Upper lobe of left lung (tissue), 6 donors: ENCODE measurements at regions not wholly inside any gene's neighbourhood (a gene's known extent, or its start where the extent isn't known, plus 50 kb on each side); places are given as distances from the start of the nearest gene placed in this dataset.

ENCODE experiments used
- ATAC-seq, 2 donors: fragments of 200-7000 bp; cut with Tn5 transposase; one replicate each; pipeline ENCODE4 v1.9.1; 2022; ENCODE audit warnings: mild to moderate bottlenecking in 2 of 2, moderate library complexity in 2 of 2; ENCODE audit not compliant: low FRiP score in 2 of 2
- DNase-seq, 2 donors: peaks; one replicate each; pipeline ENCODE4 v3.0.0-alpha.2; 2019 to 2020
- H3K27ac ChIP-seq, 4 donors: fragments of 200-600 bp; sonication (generic); one replicate each; pipeline ENCODE4 v1.5.1; 2016 to 2019
- H3K27me3 ChIP-seq, 4 donors: fragments of 200-600 bp; sonication (generic); one replicate each; pipeline ENCODE4 v1.5.1; 2017 to 2019
- H3K36me3 ChIP-seq, 4 donors: fragments of 200-600 bp; sonication (generic); one replicate each; pipeline ENCODE4 v1.5.1; 2016 to 2019
- H3K4me1 ChIP-seq, 4 donors: fragments of 200-600 bp; sonication (generic); one replicate each; pipeline ENCODE4 v1.5.1; 2018 to 2019
- H3K4me3 ChIP-seq, 4 donors: fragments of 200-600 bp; sonication (generic); one replicate each; pipeline ENCODE4 v1.5.1; 2017 to 2019; ENCODE audit warnings: mild to moderate bottlenecking in 2 of 4, moderate library complexity in 1 of 4
- H3K9me3 ChIP-seq, 4 donors: fragments of 200-600 bp; sonication (generic); one replicate each; pipeline ENCODE4 v1.5.1; 2018 to 2019
- EP300 ChIP-seq, 4 donors: sonication (generic); formaldehyde crosslinking; IDR thresholded peaks; one replicate each; pipeline ENCODE4 v1.5.1; 2017; ENCODE audit warnings: antibody characterized with exemption in 4 of 4, control low read depth in 2 of 4
- POLR2A ChIP-seq, 4 donors: fragments of 450-650 bp; IDR thresholded peaks; one replicate each; pipeline ENCODE4 v1.5.1; 2016 to 2017; ENCODE audit warnings: antibody characterized with exemption in 4 of 4, mild to moderate bottlenecking in 2 of 4
- POLR2AphosphoS5 ChIP-seq, 2 donors: sonication (generic); formaldehyde crosslinking; IDR thresholded peaks; one replicate each; pipeline ENCODE4 v1.5.1; 2017; ENCODE audit warnings: antibody characterized with exemption in 2 of 2
- WGBS, 2 donors: methylation state at CpG; one replicate each; pipeline ENCODE4 v1.1.5; 2017 to 2018; 5-methylcytosine and 5-hydroxymethylcytosine counted together
- TF ChIP-seq, protein P1 (sequence below), 6 experiments: fragments of 450-650 bp in 4 of 6; fragments of 200-600 bp in 2 of 6; sonication (generic) in 2 of 6; IDR thresholded peaks; one replicate each; pipeline ENCODE4 v1.5.1; 2016 to 2019; ENCODE audit warnings: antibody characterized with exemption in 6 of 6
- donor health status: DM: no; HTN: no; CAD: no; lungs with moderate emphysema.
- donor health status: DM: no; HTN: yes; CAD: no; lungs with severe emphysema.

DNA sequence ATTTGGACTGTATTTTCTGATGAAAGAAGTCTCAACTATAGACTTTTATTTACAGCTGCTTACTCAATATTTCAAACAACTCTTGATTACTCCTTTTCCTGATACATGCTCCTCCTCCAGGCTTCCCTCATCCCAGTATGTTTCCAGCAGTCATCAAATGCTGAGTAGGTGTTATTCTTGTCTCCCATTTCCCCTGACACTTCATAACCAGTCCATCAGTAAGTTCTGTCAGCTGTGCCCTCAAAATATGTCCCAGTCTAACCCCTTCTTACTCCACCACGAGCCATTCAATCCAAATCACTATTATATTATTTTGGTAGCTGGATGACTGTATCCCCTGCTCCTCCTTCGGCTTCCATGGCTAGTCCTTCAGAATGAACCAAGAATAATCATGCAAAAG, 189.1 kb upstream of the DTNA start:
- Histone ChIP-seq H3K4me3 (no peak overlapping the region), H3K4me1 (no peaks in the 10 kb centered on the region), H3K27ac (no peak overlapping the region), H3K27me3 (no peaks in the 10 kb centered on the region), H3K36me3 (no peaks in the 10 kb centered on the region), H3K9me3 (peaks cover 0 to 4% (median 0%) of the 10 kb centered on the region in 4 donors)
- WGBS, 2 donors, result 72 to 73% methylated on average over 2 of the region's 2 CpGs
- TF ChIP-seq, protein P1, sequence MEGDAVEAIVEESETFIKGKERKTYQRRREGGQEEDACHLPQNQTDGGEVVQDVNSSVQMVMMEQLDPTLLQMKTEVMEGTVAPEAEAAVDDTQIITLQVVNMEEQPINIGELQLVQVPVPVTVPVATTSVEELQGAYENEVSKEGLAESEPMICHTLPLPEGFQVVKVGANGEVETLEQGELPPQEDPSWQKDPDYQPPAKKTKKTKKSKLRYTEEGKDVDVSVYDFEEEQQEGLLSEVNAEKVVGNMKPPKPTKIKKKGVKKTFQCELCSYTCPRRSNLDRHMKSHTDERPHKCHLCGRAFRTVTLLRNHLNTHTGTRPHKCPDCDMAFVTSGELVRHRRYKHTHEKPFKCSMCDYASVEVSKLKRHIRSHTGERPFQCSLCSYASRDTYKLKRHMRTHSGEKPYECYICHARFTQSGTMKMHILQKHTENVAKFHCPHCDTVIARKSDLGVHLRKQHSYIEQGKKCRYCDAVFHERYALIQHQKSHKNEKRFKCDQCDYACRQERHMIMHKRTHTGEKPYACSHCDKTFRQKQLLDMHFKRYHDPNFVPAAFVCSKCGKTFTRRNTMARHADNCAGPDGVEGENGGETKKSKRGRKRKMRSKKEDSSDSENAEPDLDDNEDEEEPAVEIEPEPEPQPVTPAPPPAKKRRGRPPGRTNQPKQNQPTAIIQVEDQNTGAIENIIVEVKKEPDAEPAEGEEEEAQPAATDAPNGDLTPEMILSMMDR (IDR thresholded peaks at IDR 0.05), result no peak
- DNase-seq, result no peak
- no peak for ATAC-seq

DNA sequence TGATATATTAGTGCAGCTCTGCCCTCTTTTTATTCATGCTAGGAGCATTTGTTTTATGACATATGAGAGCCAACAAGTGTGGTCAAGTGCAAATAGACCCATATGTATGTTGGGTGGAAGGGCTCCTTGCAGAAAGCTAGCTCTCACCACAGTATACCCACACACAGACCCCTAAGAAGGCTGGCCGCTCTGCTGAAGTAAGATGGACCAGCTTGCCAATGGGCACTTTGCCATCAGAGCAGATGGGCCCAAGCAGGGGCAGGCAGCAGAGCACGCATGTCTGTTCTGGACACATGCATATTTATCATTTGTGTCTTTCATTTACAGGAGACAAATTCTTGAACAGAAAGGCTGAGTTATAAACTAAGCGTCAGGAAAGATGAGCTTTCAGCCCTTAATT, 187.5 kb upstream of the DTNA start:
- DNase-seq (no peak), ATAC-seq (no peak)
- H3K27ac ChIP-seq, result no peak overlapping the region
- H3K36me3 ChIP-seq, result no peaks in the 10 kb centered on the region
- no peak overlapping the region for H3K4me3 ChIP-seq
- H3K4me1 ChIP-seq, result no peaks in the 10 kb centered on the region
- no peaks in the 10 kb centered on the region for H3K9me3 ChIP-seq
- no peak for TF ChIP-seq POLR2AphosphoS5 (IDR thresholded peaks at IDR 0.05)
- TF ChIP-seq POLR2A (IDR thresholded peaks at IDR 0.05), result no peak
- no peak for TF ChIP-seq EP300 (IDR thresholded peaks at IDR 0.05)
- TF ChIP-seq, protein P1 (IDR thresholded peaks at IDR 0.05), result no peak
- 64 to 69% methylated on average over 2 to 3 of the region's 3 CpGs for WGBS, 2 donors
- H3K27me3 ChIP-seq, result no peaks in the 10 kb centered on the region

DNA sequence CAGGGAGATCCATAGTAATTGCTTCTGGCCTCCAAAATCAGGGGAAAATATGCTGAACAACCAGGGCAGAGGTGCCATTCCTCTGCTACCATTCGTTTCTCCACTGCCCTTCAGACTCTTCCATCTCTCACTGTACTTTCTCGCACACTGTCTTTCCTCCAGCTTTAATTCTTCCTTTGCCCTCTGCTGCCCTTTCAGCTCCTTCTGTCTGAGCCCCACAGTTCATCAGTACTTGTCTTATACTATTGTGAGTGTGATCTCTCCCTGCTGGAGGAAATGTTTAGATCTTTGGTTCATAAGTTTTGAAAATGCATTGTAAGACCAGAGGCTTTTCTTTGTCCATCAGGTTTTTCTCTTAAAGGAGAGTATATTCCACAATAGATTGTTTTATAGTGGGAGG, 184.9 kb upstream of the DTNA start:
- TF ChIP-seq, protein P1 (IDR thresholded peaks at IDR 0.05), result no peak
- H3K9me3 ChIP-seq, result no peaks in the 10 kb centered on the region
- no peak overlapping the region for H3K4me3 ChIP-seq
- ATAC-seq (no peak), DNase-seq (no peak)
- no peaks in the 10 kb centered on the region for H3K36me3 ChIP-seq
- H3K27ac ChIP-seq, result no peak overlapping the region
- WGBS, 2 donors, result 60 to 66% methylated on average over 2 of the region's 2 CpGs
- no peaks in the 10 kb centered on the region for H3K27me3 ChIP-seq
- H3K4me1 ChIP-seq, result no peaks in the 10 kb centered on the region

DNA sequence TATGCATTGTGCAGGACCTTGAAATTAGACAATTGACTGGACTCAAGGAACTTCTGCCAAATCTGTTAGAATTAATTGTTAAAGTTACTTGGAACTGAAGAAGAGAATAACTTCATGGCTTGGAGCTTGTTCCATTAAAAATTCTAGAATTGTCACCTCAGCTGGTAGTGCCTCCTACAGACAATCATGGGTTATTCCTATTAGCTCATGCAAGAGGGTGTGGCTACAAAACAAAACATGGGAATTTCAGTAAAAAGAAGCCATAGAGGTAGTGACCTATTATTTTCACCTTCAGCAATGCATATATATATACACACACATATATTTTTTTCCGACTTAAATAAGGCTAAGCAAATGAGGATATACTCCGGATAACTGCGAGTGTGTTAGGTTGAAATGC, 181.9 kb upstream of the DTNA start:
- H3K27me3 ChIP-seq, result no peaks in the 10 kb centered on the region
- no peak for DNase-seq
- H3K36me3 ChIP-seq, result no peaks in the 10 kb centered on the region
- TF ChIP-seq POLR2AphosphoS5 (IDR thresholded peaks at IDR 0.05) (no peak), POLR2A (IDR thresholded peaks at IDR 0.05) (no peak), EP300 (IDR thresholded peaks at IDR 0.05) (no peak)
- TF ChIP-seq, protein P1 (IDR thresholded peaks at IDR 0.05), result no peak
- no peaks in the 10 kb centered on the region for H3K9me3 ChIP-seq
- H3K4me3 ChIP-seq, result no peak overlapping the region
- WGBS, 2 donors, result 92 to 93% methylated on average over 3 of the region's 3 CpGs
- H3K27ac ChIP-seq, result no peak overlapping the region
- no peaks in the 10 kb centered on the region for H3K4me1 ChIP-seq
- no peak for ATAC-seq

DNA sequence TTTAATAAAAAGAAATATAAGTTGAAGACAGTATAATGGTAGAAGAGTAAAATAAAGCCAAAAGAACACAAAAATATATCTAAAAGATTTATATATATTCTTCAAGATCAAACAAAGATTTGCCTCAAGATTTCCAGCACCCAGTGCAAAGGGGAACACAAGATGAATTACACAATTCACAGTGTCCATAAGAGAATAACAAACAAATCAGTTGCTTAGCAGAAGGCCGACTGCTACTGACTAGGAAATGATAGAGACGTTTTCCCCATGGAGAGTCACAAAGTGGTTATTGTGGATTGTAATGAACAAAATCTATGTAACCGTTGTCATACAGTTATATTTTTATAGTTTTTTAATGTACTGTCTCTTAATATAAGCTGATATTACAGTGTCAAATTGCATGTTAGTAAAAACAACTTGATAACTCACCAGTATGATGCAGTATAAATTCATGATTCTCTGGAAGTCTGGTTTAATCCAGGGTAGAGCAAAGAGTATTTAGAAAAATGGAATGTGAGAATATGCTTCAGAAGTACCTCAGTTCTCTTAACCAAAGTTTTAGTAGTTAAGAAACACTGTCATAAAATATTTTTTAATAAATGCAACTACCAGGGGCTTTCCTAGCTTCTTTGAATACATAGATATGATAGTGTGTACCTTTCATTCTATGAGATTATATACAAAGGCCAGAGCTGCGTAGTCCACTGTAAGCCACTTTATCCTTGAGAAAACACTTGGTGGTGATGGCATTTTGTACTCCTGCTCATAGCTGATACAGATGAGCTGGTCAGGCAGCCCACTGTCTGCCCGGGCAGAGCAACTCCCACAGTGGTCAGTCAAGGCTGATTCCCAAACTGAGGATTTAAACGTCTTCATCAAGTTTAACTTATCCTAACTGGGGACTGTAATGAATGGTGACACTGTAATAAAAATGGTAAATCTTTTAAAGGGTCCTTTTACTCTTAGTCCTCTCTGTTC, 180.5 kb upstream of the DTNA start:
- DNase-seq (no peak), ATAC-seq (peak in 1 of 2 donors; percentile 36)
- H3K27ac ChIP-seq, result no peak overlapping the region
- H3K36me3 ChIP-seq, result no peaks in the 10 kb centered on the region
- no peaks in the 10 kb centered on the region for H3K27me3 ChIP-seq
- 58 to 60% methylated on average over 6 of the region's 6 CpGs for WGBS, 2 donors
- TF ChIP-seq EP300 (IDR thresholded peaks at IDR 0.05) (no peak), POLR2A (IDR thresholded peaks at IDR 0.05) (no peak), POLR2AphosphoS5 (IDR thresholded peaks at IDR 0.05) (no peak)
- TF ChIP-seq, protein P1 (IDR thresholded peaks at IDR 0.05), result no peak
- H3K9me3 ChIP-seq, result no peaks in the 10 kb centered on the region
- no peaks in the 10 kb centered on the region for H3K4me1 ChIP-seq
- no peak overlapping the region for H3K4me3 ChIP-seq
